Activated gamma-delta T cell treated with Interleukin-2 at 50 U/mL for 16 hours (primary cell): ENCODE measurements at regions not wholly inside any gene's neighbourhood (a gene's known extent, or its start where the extent isn't known, plus 50 kb on each side); places are given as distances from the start of the nearest gene placed in this dataset.

ENCODE experiments used
- DNase-seq: peaks from one replicate; pipeline ENCODE4 v3.0.0-alpha.2; 2020

GRCh38 chr15:95541301-95541700 is 789.2 kb upstream of the NR2F2 start:
- no peak for DNase-seq

- DNase-seq: no peak
These were observed 781.2 kb upstream of the NR2F2 start for GRCh38 chr15:95549168-95549738.

- no peak for DNase-seq
These were observed 779.8 kb upstream of the NR2F2 start for GRCh38 chr15:95550702-95551101.

- no peak for DNase-seq
These were observed 774.3 kb upstream of the NR2F2 start for GRCh38 chr15:95556225-95556624.

GRCh38 chr15:95556866-95557225 is 773.7 kb upstream of the NR2F2 start:
- DNase-seq: no peak

- DNase-seq: no peak
These were observed 773.1 kb upstream of the NR2F2 start for GRCh38 chr15:95557226-95558046.

- DNase-seq: no peak
These were observed 772.4 kb upstream of the NR2F2 start for GRCh38 chr15:95558131-95558530.

- DNase-seq: no peak
These were observed 771.6 kb upstream of the NR2F2 start for GRCh38 chr15:95558916-95559315.

- no peak for DNase-seq
These were observed 770.6 kb upstream of the NR2F2 start for GRCh38 chr15:95559875-95560394.

GRCh38 chr15:95561463-95561862 is 769.0 kb upstream of the NR2F2 start:
- no peak for DNase-seq

- no peak for DNase-seq
These were observed 766.9 kb upstream of the NR2F2 start for GRCh38 chr15:95563634-95564033.

GRCh38 chr15:95565016-95565600 is 765.4 kb upstream of the NR2F2 start:
- DNase-seq: no peak

- no peak for DNase-seq
These were observed 764.8 kb upstream of the NR2F2 start for GRCh38 chr15:95565690-95566089.

- no peak for DNase-seq
These were observed 762.8 kb upstream of the NR2F2 start for GRCh38 chr15:95567686-95568085.

GRCh38 chr15:95574053-95574452 is 756.4 kb upstream of the NR2F2 start:
- DNase-seq: no peak

- no peak for DNase-seq
These were observed 752.6 kb upstream of the NR2F2 start for GRCh38 chr15:95577927-95578326.

- no peak for DNase-seq
These were observed 750.4 kb upstream of the NR2F2 start for GRCh38 chr15:95580121-95580520.

GRCh38 chr15:95581595-95581994 is 748.9 kb upstream of the NR2F2 start:
- DNase-seq: no peak

GRCh38 chr15:95584088-95584487 is 746.4 kb upstream of the NR2F2 start:
- DNase-seq: no peak

- no peak for DNase-seq
These were observed 742.4 kb upstream of the NR2F2 start for GRCh38 chr15:95588056-95588455.

GRCh38 chr15:95590533-95591044 is 739.9 kb upstream of the NR2F2 start:
- no peak for DNase-seq

- DNase-seq: no peak
These were observed 739.2 kb upstream of the NR2F2 start for GRCh38 chr15:95591270-95591669.

- no peak for DNase-seq
These were observed 738.6 kb upstream of the NR2F2 start for GRCh38 chr15:95591886-95592285.

GRCh38 chr15:95594496-95594895 is 736.0 kb upstream of the NR2F2 start:
- no peak for DNase-seq
